HK-2 (cell line): ENCODE measurements at regions not wholly inside any gene's neighbourhood (a gene's known extent, or its start where the extent isn't known, plus 50 kb on each side); places are given as distances from the start of the nearest gene placed in this dataset.
"Not testable (repeated sequence)": the region's sequence is repeated elsewhere in the genome, so short reads cannot be mapped to it uniquely, and the experiment has no call there.

Source experiments
- DNase-seq: peaks from one replicate; pipeline ENCODE4 v3.0.0-alpha.2; 2018; ENCODE audit not compliant: unreplicated experiment

- DNase-seq: no peak
Observed at GRCh38 chr7:110470420-110470819, 620.5 kb upstream of the LRRN3 start.

GRCh38 chr7:110472419-110472818, 618.5 kb upstream of the LRRN3 start:
- not testable (repeated sequence) for DNase-seq

- no peak for DNase-seq
Observed at GRCh38 chr7:110480964-110481363, 610.0 kb upstream of the LRRN3 start.

- no peak for DNase-seq
Observed at GRCh38 chr7:110483553-110483952, 607.4 kb upstream of the LRRN3 start.

DNA sequence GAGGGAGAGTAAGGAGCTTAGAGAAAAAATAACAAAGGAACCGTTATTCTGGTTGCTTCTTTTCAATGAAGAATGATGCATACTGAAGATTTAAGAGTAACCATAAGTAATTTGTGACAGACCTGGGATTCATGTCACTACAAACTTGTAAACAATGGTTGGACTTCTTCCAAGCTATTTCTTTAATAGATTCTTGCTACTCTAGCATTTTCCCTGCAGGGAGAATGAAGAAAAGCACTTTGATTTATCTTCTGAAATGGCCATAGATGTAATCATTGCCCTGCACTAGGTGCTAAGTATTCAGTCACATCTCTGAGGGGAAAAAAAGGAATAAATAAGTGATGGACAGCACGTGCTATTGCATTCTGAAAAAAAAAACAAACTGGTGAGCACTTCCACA, 606.6 kb upstream of the LRRN3 start:
- DNase-seq: no peak

- DNase-seq: no peak
Observed at GRCh38 chr7:110486549-110486948, 604.4 kb upstream of the LRRN3 start.

GRCh38 chr7:110502888-110503465, 588.0 kb upstream of the LRRN3 start:
- no peak for DNase-seq

GRCh38 chr7:110507369-110507768, 583.6 kb upstream of the LRRN3 start:
- no peak for DNase-seq

- DNase-seq: no peak
Observed at GRCh38 chr7:110507832-110508231, 583.1 kb upstream of the LRRN3 start.

GRCh38 chr7:110514975-110515551, 575.9 kb upstream of the LRRN3 start:
- DNase-seq: not testable (repeated sequence)

DNA sequence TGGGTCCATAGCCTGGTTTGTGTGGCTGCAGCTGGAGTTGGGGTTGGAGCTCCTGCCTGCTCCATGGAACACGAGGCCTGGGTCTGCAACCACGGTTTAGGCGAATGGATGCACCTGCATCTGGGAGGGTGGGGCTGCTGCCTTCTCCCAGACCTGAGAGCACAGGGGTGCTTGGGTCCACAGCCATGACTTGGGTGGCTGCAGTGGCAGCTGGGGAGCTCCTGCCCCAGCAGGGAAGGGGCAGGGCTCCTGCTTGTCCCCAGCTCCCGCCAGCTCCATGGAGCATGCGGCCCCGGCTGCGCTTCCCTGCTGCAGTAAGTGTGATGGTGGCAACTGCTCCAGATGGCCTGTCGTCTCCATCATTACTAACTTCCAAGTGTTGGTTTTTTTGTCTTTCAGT, 571.1 kb upstream of the LRRN3 start:
- no peak for DNase-seq

DNA sequence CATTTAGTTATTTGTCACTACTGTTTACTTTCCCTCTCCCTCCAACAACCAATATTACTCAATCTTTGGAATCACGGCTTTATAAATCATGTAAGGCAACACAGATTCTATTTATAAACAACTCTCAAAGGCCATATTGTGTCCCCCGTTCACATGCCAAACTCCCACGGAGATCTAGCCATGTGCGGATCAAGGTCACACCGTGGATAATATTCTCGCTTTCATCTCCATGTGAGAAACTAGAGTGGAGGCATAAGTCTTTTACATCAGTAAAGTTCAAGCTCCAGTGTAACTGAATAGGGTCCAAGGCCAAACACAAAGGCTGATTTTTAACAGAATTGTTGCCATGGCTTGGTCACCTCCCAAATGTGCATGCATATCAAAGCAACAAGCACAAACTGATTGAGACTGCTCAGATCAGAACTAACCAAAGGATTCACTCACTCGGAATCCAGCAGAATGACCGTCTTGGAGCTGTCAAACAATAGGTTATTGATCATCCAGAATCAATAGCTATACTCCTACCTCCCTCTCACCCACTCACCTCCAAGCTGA, 569.5 kb upstream of the LRRN3 start:
- DNase-seq: no peak

DNA sequence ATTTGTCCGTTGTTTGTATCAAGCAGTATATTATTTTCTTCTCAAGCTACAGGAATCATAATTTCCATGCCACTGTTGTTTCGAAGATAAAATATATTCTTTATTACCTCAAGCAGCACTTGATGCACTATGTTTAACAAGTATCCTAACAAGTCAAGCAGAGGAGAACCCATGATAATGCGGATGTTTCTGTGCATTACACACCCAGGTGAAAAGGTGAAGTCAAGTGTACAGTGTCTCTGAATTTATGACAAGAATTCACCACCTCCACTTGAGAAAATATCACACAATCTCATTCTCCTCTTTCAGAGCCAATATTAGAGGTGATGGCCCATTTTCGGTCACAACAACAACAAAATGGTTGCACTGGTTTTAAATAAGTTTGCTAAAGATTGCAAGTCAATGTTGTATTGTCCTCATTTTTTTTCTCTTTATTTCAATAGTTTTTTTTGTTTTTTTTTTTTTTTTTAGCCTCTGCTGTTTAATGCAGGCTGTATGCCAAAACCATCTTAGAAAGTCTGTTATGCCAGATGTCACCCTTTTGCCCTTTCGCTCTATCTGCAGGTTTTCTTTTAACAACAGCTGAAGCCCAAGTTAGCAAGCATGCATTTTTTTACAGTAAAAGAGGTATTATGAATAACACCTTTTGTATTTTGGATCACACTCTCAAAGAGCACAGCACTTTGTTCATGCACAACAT, 568.7 kb upstream of the LRRN3 start:
- no peak for DNase-seq

DNA sequence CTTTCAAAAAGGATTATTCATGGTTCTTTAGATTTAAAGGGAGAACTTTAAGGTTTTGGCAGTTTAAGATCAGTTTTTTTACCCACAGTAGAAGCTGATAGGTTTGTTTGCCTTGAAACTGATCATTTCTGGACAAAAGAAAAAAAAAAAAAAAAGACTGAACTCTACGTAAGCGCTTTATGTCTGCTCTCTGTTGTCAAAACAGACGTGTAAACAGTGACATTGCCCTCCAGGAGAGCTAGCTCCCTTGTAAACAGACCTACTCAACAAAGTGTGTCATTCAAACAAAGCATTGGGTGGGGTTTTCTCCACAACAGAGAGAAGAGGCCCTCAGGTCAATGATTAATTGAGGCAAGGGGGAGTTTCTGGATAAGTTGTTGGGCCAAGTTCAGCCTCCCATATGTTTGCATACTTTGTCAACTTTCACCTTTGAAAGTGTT, 568.1 kb upstream of the LRRN3 start:
- DNase-seq: no peak

DNA sequence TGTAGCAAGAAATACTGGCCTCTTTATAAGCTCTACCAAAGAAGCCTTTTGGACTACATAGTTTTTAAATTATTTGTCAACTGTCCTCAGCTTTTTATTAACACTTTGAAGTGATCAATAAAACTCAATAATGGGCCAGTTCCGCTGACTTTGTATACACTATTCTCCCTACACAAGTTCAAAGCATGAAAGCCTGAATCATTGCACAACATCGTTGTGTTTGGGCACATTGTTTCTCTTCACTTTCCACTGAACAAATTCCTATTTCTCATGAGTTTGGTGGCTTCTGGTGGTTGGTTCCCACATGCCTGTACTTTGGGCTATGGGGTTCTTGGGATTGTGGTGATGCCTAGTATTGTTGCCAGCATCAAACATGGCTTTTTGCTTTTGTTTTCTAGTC, 561.8 kb upstream of the LRRN3 start:
- DNase-seq: no peak

GRCh38 chr7:110531186-110531585, 559.7 kb upstream of the LRRN3 start:
- no peak for DNase-seq

DNA sequence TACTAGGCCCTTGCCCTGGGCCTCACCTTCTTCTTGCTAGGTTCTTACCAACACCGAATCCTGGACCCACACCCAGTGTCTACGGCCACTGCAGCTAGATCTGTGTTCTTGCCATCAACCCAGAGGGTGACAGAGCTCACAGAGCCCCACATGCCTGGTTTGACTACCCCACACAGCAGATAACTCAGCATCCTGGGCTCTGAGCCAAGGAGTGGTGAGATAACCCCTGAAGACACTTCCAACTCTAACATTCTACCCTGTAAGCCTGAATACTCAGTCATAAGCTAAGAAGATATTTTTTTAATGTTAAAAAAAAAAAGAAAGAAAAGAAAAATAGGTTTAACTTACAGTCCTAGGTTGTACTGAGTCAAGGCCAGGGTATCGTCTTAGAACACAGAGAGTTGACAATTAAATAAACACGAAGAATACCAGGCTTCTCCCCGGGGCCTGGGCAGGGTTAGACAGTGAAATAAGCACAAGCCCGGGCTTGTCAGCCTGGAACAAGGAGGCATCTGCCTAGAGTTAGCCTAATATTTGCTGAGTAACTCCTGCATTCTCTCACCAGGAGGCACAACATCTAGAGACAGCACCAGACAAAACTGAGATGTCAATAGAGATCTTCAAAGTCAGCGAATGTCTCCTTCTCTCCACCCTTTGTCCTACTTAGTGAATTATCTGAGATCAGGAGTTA, 556.5 kb upstream of the LRRN3 start:
- DNase-seq: no peak

DNA sequence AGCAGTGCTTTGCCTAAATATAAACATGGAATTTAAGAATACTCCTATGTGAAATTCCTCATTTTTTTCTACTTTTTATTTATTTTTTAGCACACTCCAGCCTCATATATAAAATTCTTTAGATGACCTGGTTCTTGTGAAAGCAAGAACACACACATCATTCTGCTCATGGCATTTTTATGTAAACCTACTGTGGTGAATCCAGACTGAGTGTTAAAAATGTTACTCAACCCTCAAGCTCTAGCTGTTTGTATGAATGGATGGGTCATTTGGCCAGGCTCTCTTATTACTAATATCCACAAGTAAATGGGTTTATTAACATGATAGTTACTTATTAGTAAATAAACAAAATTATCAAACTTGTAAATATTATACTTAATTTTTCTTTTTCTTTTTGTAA, 551.7 kb upstream of the LRRN3 start:
- DNase-seq: no peak

- no peak for DNase-seq
Observed at GRCh38 chr7:110541962-110542361, 549.0 kb upstream of the LRRN3 start.

GRCh38 chr7:110544194-110544593, 546.7 kb upstream of the LRRN3 start:
- no peak for DNase-seq

- DNase-seq: no peak
Observed at GRCh38 chr7:110548372-110548771, 542.6 kb upstream of the LRRN3 start.

- DNase-seq: no peak
Observed at GRCh38 chr7:110557136-110557535, 533.8 kb upstream of the LRRN3 start.

GRCh38 chr7:110563286-110563685, 527.6 kb upstream of the LRRN3 start:
- not testable (repeated sequence) for DNase-seq
